ENCODE measurements at regions not wholly inside any gene's neighbourhood (a gene's known extent, or its start where the extent isn't known, plus 50 kb on each side); places are given as distances from the start of the nearest gene placed in this dataset.

DNA sequence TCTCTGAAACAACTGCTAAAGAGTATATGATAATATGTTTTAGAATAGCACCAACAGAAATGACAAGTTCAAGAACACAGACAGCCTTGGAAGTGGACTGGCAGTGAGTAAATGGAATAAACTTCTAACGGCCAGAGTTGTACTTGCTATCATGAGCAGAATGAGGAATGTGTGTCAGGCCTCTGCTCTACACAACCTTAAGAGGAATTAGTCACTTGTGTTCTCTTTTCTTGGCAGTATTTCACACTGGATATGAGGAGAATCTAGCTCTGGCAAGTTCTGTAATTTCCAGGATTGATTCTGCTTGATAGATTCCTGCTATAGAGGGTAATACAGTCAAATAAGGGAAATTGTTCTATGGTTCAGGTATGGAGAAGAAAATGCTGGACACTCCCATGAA, 757.3 kb downstream of the EFNB2 start:
- H3K36me3 ChIP-seq, result no peaks in the 10 kb centered on the region
- no peak for TF ChIP-seq Cebpa-rat (IDR thresholded peaks at IDR 0.05)
- H4K20me1 ChIP-seq, result no peaks in the 10 kb centered on the region
- H3K27ac ChIP-seq, result no peak overlapping the region
- H3K4me3 ChIP-seq, result no peak overlapping the region
- H3K9ac ChIP-seq, result no peak overlapping the region
- H3K9me3 ChIP-seq, result no peaks in the 10 kb centered on the region
- no peaks in the 10 kb centered on the region for H3K27me3 ChIP-seq
- no peak overlapping the region for H3K4me2 ChIP-seq
- no peaks in the 10 kb centered on the region for H3K4me1 ChIP-seq

- no peak overlapping the region for H3K27ac ChIP-seq
- no peaks in the 10 kb centered on the region for H3K36me3 ChIP-seq
- no peaks in the 10 kb centered on the region for H3K4me1 ChIP-seq
- no peaks in the 10 kb centered on the region for H3K9me3 ChIP-seq
- H4K20me1 ChIP-seq, result no peaks in the 10 kb centered on the region
- H3K4me3 ChIP-seq, result no peak overlapping the region
- H3K27me3 ChIP-seq, result no peaks in the 10 kb centered on the region
- no peak overlapping the region for H3K4me2 ChIP-seq
- no peak overlapping the region for H3K9ac ChIP-seq
- TF ChIP-seq Cebpa-rat (IDR thresholded peaks at IDR 0.05), result no peak
These were observed 760.6 kb downstream of the EFNB2 start for GRCh38 chr13:105774739-105775460.

- no peaks in the 10 kb centered on the region for H3K27me3 ChIP-seq
- no peaks in the 10 kb centered on the region for H4K20me1 ChIP-seq
- H3K27ac ChIP-seq, result no peak overlapping the region
- no peak for TF ChIP-seq Cebpa-rat (IDR thresholded peaks at IDR 0.05)
- no peaks in the 10 kb centered on the region for H3K9me3 ChIP-seq
- no peak overlapping the region for H3K4me2 ChIP-seq
- no peak overlapping the region for H3K9ac ChIP-seq
- H3K36me3 ChIP-seq, result no peaks in the 10 kb centered on the region
- H3K4me3 ChIP-seq, result no peak overlapping the region
- H3K4me1 ChIP-seq, result no peaks in the 10 kb centered on the region
These were observed 761.5 kb downstream of the EFNB2 start for GRCh38 chr13:105773863-105774538.

DNA sequence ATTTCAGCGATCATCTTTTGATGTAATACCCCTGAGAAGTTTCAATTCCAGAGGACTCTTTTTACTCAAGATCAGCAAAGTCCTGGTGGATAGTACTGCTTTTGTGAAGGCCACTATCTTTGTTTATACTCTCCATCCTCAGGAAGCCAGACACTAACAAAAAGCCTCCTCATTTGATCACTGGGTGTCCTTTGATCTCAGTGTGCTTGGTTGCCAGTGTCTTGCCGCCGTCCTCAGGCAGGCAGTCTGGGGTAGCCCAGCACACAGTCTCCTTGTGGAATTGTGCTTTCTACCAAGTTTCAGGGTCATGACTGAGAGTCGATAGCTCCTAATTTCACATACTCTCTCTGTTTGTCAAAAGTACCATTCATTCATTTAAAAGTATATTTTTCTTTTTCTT, 762.2 kb downstream of the EFNB2 start:
- H3K27ac ChIP-seq, result no peak overlapping the region
- H3K27me3 ChIP-seq, result no peaks in the 10 kb centered on the region
- H3K9ac ChIP-seq, result no peak overlapping the region
- no peaks in the 10 kb centered on the region for H3K4me1 ChIP-seq
- no peaks in the 10 kb centered on the region for H4K20me1 ChIP-seq
- no peaks in the 10 kb centered on the region for H3K9me3 ChIP-seq
- no peak for TF ChIP-seq Cebpa-rat (IDR thresholded peaks at IDR 0.05)
- H3K36me3 ChIP-seq, result no peaks in the 10 kb centered on the region
- no peak overlapping the region for H3K4me2 ChIP-seq
- H3K4me3 ChIP-seq, result no peak overlapping the region

GRCh38 chr13:105764486-105764885, 771.0 kb downstream of the EFNB2 start:
- Histone ChIP-seq H3K36me3 (no peaks in the 10 kb centered on the region), H3K27me3 (no peaks in the 10 kb centered on the region), H3K9me3 (no peaks in the 10 kb centered on the region), H3K27ac (no peak overlapping the region), H3K4me2 (no peak overlapping the region), H3K4me3 (no peak overlapping the region), H3K4me1 (no peaks in the 10 kb centered on the region), H4K20me1 (no peaks in the 10 kb centered on the region), H3K9ac (no peak overlapping the region)
- no peak for TF ChIP-seq Cebpa-rat (IDR thresholded peaks at IDR 0.05)

GRCh38 chr13:105763851-105764250, 771.6 kb downstream of the EFNB2 start:
- Histone ChIP-seq H3K27me3 (no peaks in the 10 kb centered on the region), H3K4me1 (no peaks in the 10 kb centered on the region), H4K20me1 (no peaks in the 10 kb centered on the region), H3K9ac (no peak overlapping the region), H3K27ac (no peak overlapping the region), H3K4me3 (no peak overlapping the region), H3K36me3 (no peaks in the 10 kb centered on the region), H3K9me3 (no peaks in the 10 kb centered on the region), H3K4me2 (no peak overlapping the region)
- TF ChIP-seq Cebpa-rat (IDR thresholded peaks at IDR 0.05), result no peak

GRCh38 chr13:105762096-105762495, 773.4 kb downstream of the EFNB2 start:
- no peak for TF ChIP-seq Cebpa-rat (IDR thresholded peaks at IDR 0.05)
- no peak overlapping the region for H3K27ac ChIP-seq
- no peak overlapping the region for H3K9ac ChIP-seq
- no peak overlapping the region for H3K4me2 ChIP-seq
- no peak overlapping the region for H3K4me3 ChIP-seq
- no peaks in the 10 kb centered on the region for H3K36me3 ChIP-seq
- no peaks in the 10 kb centered on the region for H3K9me3 ChIP-seq
- no peaks in the 10 kb centered on the region for H4K20me1 ChIP-seq
- no peaks in the 10 kb centered on the region for H3K4me1 ChIP-seq
- H3K27me3 ChIP-seq, result no peaks in the 10 kb centered on the region

DNA sequence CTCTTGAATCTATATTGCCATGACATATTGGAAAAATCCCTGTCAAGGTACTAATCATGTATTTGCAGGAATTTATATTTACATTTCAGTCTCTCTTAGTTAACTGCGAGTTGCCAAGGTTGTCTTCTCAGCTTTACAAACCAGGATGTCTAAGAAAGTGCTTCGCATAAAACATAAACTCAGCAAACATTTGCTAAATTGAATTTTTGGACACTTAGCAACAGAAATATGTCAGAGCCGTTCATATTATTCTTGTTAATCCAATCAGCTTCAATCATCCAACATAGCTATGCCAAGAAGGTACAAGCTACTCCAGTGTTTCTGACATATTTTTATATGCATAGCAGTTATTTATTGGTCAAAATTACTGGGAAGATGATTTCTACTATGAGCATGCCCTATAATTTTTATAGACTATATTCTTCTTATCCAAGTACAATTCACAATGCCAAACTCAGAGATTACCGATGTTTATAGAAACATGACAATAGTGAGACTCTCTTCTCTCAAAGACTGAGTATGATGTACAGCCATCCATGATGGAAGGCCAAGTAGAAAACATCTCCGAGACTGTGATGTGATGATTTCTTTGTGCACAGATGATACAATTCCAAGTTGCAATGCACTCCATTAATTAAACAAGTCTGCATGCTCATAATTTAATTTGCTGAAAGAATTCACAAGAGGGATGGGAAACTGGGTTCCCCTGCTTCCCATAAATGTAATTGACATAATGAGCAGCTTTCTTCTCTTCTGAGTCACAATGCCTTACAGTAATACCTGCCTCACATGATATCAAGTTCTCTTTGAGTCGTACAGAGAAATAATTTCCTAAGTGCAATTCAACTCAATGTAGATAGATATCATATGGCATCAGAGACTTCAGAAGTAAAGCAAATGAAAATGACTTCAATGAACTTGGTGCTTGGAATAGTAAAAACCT, 776.3 kb downstream of the EFNB2 start:
- Histone ChIP-seq H3K4me1 (no peaks in the 10 kb centered on the region), H3K27ac (no peak overlapping the region), H3K9me3 (no peaks in the 10 kb centered on the region), H3K4me3 (no peak overlapping the region), H3K9ac (no peak overlapping the region), H3K27me3 (no peaks in the 10 kb centered on the region), H3K4me2 (no peak overlapping the region), H3K36me3 (no peaks in the 10 kb centered on the region), H4K20me1 (no peaks in the 10 kb centered on the region)
- TF ChIP-seq Cebpa-rat (IDR thresholded peaks at IDR 0.05), result no peak

DNA sequence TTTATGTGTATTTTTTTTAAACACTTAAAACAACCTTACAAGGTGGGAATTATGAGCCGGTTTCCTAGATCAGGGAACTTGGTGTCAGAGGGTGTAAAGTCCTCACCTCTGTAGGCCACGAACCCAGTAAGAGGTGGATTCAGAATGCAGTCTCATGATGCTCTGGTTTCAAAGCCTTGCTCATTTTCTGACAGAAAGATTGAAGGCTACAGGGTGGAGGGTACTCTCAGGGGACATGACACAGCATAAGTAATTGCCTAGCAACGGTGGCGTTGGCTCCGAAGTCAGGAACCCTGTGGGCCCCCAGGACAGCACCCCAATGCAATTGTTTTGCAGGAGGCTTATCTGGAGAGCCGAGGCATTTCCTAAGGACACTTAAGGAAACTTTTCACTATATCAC, 794.7 kb downstream of the EFNB2 start:
- TF ChIP-seq Cebpa-rat (IDR thresholded peaks at IDR 0.05), result no peak
- Histone ChIP-seq H3K36me3 (no peaks in the 10 kb centered on the region), H3K4me2 (no peak overlapping the region), H3K27ac (no peak overlapping the region), H3K9me3 (no peaks in the 10 kb centered on the region), H3K27me3 (no peaks in the 10 kb centered on the region), H3K4me1 (no peaks in the 10 kb centered on the region), H3K9ac (no peak overlapping the region), H4K20me1 (no peaks in the 10 kb centered on the region), H3K4me3 (no peak overlapping the region)

GRCh38 chr13:105737688-105738087, 797.8 kb downstream of the EFNB2 start:
- H3K4me3 ChIP-seq, result no peak overlapping the region
- no peak overlapping the region for H3K27ac ChIP-seq
- no peak overlapping the region for H3K4me2 ChIP-seq
- no peaks in the 10 kb centered on the region for H3K36me3 ChIP-seq
- H3K9me3 ChIP-seq, result no peaks in the 10 kb centered on the region
- H3K9ac ChIP-seq, result no peak overlapping the region
- H4K20me1 ChIP-seq, result no peaks in the 10 kb centered on the region
- TF ChIP-seq Cebpa-rat (IDR thresholded peaks at IDR 0.05), result no peak
- H3K27me3 ChIP-seq, result no peaks in the 10 kb centered on the region
- no peaks in the 10 kb centered on the region for H3K4me1 ChIP-seq
